GM18868 (cell line): ENCODE measurements at regions not wholly inside any gene's neighbourhood (a gene's known extent, or its start where the extent isn't known, plus 50 kb on each side); places are given as distances from the start of the nearest gene placed in this dataset.

Experiments
- ATAC-seq: cut with Tn5 transposase; IDR thresholded peaks from one replicate; pipeline ENCODE4 v1.9.1; 2021; ENCODE audit warnings: mild to moderate bottlenecking, moderate library complexity; ENCODE audit not compliant: unreplicated experiment

GRCh38 chr16:86286991-86287663 lies 223.2 kb upstream of the FOXF1 start:
- no peak for ATAC-seq

- ATAC-seq: no peak
Measured at GRCh38 chr16:86287664-86288201, 222.6 kb upstream of the FOXF1 start.

- ATAC-seq: no peak
Measured at GRCh38 chr16:86288716-86289294, 221.5 kb upstream of the FOXF1 start.

GRCh38 chr16:86289304-86289703 lies 221.0 kb upstream of the FOXF1 start:
- no peak for ATAC-seq

- no peak for ATAC-seq
Measured at GRCh38 chr16:86289907-86290306, 220.4 kb upstream of the FOXF1 start.

GRCh38 chr16:86291491-86291890 lies 218.8 kb upstream of the FOXF1 start:
- ATAC-seq: no peak

GRCh38 chr16:86292171-86292775 lies 218.1 kb upstream of the FOXF1 start:
- no peak for ATAC-seq

- no peak for ATAC-seq
Measured at GRCh38 chr16:86292942-86293341, 217.4 kb upstream of the FOXF1 start.

GRCh38 chr16:86293906-86294305 lies 216.4 kb upstream of the FOXF1 start:
- no peak for ATAC-seq

- no peak for ATAC-seq
Measured at GRCh38 chr16:86294535-86295196, 215.7 kb upstream of the FOXF1 start.

- ATAC-seq: no peak
Measured at GRCh38 chr16:86296256-86296655, 214.1 kb upstream of the FOXF1 start.

- no peak for ATAC-seq
Measured at GRCh38 chr16:86297391-86297790, 212.9 kb upstream of the FOXF1 start.

- no peak for ATAC-seq
Measured at GRCh38 chr16:86297866-86298757, 212.2 kb upstream of the FOXF1 start.

GRCh38 chr16:86298758-86299134 lies 211.6 kb upstream of the FOXF1 start:
- ATAC-seq: no peak

GRCh38 chr16:86299882-86300610 lies 210.3 kb upstream of the FOXF1 start:
- no peak for ATAC-seq

GRCh38 chr16:86300746-86301481 lies 209.4 kb upstream of the FOXF1 start:
- ATAC-seq: no peak

GRCh38 chr16:86302421-86303109 lies 207.8 kb upstream of the FOXF1 start:
- no peak for ATAC-seq

GRCh38 chr16:86303787-86304678 lies 206.3 kb upstream of the FOXF1 start:
- no peak for ATAC-seq
